SK-N-SH (cell line): ENCODE measurements at regions not wholly inside any gene's neighbourhood (a gene's known extent, or its start where the extent isn't known, plus 50 kb on each side); places are given as distances from the start of the nearest gene placed in this dataset.

Experiments
- CTCF ChIP-seq: fragments of 200-600 bp; sonication (generic); IDR thresholded peaks from 2 replicates; pipeline ENCODE4 v1.6.1; 2017; ENCODE audit warnings: antibody characterized with exemption, mild to moderate bottlenecking, moderate library complexity
- MAX ChIP-seq: IDR thresholded peaks from 2 replicates; pipeline ENCODE4 v1.4.0; 2012; ENCODE audit warnings: low read depth
- NFIC ChIP-seq: IDR thresholded peaks from 2 replicates; pipeline ENCODE4 v1.4.0; 2012; ENCODE audit warnings: borderline replicate concordance
- POLR2AphosphoS5 ChIP-seq: IDR thresholded peaks from 2 replicates; pipeline ENCODE4 v1.6.1; 2012; ENCODE audit warnings: low read depth, low read length
- RAD21 ChIP-seq: IDR thresholded peaks from 2 replicates; pipeline ENCODE4 v1.6.1; 2012; ENCODE audit warnings: mild to moderate bottlenecking, low read length
- RCOR1 ChIP-seq: fragments of 150-350 bp; IDR thresholded peaks from 2 replicates; pipeline ENCODE4 v1.6.1; 2017; ENCODE audit warnings: antibody characterized with exemption, low read length
- RXRA ChIP-seq: IDR thresholded peaks from 2 replicates; pipeline ENCODE4 v1.4.0; 2012; ENCODE audit warnings: low read depth, mild to moderate bottlenecking, borderline replicate concordance
- SIN3A ChIP-seq: IDR thresholded peaks from 2 replicates; pipeline ENCODE4 v1.6.1; 2012; ENCODE audit warnings: low read depth, mild to moderate bottlenecking, low read length, moderate library complexity, borderline replicate concordance
- USF2 ChIP-seq: fragments of 150-350 bp; IDR thresholded peaks from 2 replicates; pipeline ENCODE4 v1.6.1; 2017; ENCODE audit warnings: antibody characterized with exemption, low read length, low read depth, borderline replicate concordance

- TF ChIP-seq MAX, result no peak
- no peak for TF ChIP-seq RAD21
- no peak for TF ChIP-seq CTCF
- no peak for TF ChIP-seq POLR2AphosphoS5
- TF ChIP-seq RXRA, result no peak
- no peak for TF ChIP-seq USF2
- TF ChIP-seq SIN3A, result no peak
- no peak for TF ChIP-seq NFIC
- no peak for TF ChIP-seq RCOR1
These were observed 444.8 kb downstream of the TLR4 start for GRCh38 chr9:118148990-118149389.
